GM21367 (cell line): ENCODE measurements at regions not wholly inside any gene's neighbourhood (a gene's known extent, or its start where the extent isn't known, plus 50 kb on each side); places are given as distances from the start of the nearest gene placed in this dataset.

Source experiments
- ATAC-seq: cut with Tn5 transposase; IDR thresholded peaks from one replicate; pipeline ENCODE4 v1.9.1; 2021; ENCODE audit not compliant: unreplicated experiment

DNA sequence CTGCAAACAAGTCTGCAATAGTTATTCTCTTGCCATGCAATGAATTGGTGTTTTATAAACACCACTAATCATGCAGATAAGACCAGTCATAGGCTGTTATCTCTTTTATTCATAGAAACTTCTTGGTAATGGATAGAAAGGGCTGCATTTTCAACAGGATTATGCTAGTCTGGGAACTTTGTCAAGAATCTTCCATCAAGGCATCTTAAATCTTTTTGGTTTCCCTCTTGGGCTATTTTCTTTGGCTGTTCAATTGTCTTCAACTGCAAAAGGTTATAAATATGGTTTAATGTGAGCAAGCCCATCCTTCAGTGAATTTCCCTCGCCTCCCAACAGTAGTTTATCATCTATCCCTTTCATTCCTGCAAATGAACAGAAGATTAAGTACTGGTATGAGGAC is 59.0 kb upstream of the MINAR1 start:
- no peak for ATAC-seq

DNA sequence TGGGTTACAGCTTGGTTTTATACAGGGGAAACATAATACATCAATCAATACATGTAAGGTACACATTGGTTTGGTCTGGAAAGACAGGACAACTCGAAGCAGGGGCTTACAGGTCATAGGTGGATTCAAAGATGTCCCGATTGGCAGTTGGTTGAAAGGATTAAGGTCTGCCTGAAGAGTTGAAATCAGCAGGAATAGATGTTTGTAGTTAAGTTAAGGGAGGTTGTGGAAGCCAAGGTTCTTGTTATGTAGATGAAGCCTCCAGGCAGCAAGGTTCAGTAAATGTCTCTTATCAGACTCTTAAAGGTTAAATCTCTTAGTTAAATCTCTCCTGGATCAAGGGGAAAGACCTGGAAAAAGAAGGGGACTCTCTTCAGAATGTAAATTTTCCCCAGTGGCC is 58.4 kb upstream of the MINAR1 start:
- ATAC-seq = no peak

GRCh38 chr15:79376383-79376782 is 55.8 kb upstream of the MINAR1 start:
- ATAC-seq = no peak

DNA sequence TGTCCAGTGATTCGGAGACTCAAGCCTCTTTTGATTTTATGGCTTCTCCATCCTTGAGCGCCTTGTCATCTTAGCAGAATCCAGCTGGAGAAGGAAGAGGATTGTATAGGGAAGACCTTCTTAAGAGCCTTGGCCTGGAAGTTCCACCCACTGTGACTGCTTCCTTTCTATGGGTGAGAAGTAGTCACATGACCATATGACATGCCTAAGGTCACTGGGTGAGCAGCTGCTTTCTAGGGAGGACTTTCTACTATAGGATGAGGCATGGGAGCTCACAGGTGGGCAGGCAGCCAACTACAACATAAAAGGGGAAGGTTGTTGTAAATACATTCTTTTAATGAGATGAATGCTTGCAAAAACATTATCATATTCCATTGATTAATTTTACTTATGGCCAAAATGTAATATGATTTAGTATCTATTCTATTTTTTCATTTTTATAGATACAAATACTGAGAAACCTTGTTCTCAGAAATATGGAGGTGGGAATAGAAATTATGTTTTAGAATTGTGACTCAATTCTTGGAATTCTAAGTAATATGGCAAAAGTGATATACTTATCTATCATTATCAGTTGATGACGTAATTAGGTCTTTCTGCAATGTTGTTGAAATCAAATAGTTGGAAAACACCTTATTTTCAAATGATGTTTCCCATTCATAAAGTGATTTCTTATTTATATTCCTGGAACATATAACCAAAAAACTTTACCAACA is 53.6 kb upstream of the MINAR1 start:
- no peak for ATAC-seq

DNA sequence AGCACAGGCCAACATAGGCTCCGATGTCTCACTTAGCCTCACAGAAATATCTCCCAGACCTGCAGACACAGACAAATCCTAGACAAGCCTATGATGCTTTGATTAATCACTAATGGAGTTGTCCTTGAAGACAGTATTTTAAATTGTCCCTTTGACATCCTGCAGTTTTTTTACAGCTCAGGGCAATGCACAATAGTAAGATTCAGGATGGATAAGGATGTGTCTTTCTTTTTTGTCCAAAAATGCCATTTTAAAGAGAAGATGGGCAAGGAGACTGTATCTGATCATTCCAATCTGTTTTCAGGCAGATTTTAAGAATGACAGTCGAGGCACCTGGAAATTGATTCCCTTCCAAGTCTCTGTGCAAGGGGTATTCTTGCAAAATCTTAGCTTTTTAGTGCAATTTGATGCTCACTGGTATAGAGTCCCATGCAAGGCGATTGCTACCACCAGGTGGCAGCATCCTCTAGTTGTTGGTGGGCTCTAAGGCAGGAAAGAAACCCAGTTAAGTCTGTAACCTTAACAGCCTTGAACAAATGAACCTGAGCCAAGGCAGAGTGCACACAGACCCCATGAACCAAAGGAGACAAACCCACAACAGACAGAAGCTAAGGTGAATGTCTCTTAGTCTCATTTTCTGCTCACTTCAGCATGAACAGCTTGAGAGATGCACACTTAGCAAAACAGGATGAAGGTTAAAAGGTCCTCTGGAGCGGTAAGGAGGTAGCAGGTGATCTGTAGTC is 51.2 kb upstream of the MINAR1 start:
- peak; percentile 75 for ATAC-seq

DNA sequence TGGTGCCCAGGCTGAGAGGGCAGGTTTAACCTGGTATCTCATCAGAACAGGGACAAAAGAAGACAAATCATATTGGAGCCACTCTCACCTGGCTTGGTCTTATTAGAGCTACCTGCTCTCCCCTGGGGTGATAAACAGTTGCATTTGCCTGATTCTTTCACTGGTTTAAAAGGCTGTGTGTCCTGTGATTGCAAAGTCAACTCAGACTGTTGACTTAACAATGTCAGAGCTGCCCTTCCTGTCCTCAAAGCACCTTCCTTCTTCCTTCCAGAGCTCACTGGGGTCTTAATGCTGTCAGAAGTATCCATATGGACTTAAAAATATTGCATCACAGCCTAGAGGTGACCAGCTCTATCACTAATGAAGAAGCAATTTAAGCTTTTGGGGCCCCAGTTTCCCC is 50.5 kb upstream of the MINAR1 start:
- ATAC-seq = no peak
